H4 (cell line): ENCODE measurements at regions not wholly inside any gene's neighbourhood (a gene's known extent, or its start where the extent isn't known, plus 50 kb on each side); places are given as distances from the start of the nearest gene placed in this dataset.
"Not testable (repeated sequence)": the region's sequence is repeated elsewhere in the genome, so short reads cannot be mapped to it uniquely, and the experiment has no call there.

ENCODE experiments used
- DNase-seq: peaks from one replicate; pipeline ENCODE4 v3.0.0-alpha.2; 2015; ENCODE audit warnings: low spot score

DNA sequence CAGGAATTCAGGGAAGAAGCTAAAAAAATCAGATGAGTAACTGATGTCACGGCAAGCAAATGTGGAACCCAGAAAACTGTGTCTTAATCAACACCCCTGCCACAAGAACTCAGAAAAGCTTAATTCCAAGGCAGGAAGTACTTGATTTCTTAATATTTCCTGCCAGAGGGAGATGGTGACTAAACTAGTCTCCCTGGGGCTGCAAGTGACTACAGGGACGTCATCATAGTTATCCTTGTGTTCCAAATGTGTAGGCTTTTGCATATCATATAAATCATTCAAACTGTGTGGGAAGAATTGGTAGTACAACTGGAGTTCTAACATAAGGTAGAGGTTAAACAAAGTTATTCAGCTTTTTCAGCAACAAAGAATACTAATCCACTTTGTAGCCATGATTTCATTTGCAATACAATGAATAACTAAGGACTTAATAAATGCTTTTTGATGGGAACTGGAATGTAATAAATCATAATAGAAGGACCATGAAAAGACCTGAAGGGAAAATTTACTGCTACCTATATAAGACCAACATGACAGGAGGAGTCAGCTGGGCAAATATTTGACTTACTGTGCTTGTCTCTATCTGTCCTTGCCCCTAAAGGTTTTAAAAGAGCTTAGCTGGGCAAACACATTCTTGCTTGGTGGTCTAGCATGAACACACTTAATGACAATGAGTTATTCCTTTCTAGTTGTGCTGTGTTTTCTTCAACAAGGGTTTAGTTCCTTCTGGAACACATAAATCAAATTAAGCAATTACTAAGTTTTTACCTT lies 76.0 kb upstream of the NECTIN3 start:
- no peak for DNase-seq

DNA sequence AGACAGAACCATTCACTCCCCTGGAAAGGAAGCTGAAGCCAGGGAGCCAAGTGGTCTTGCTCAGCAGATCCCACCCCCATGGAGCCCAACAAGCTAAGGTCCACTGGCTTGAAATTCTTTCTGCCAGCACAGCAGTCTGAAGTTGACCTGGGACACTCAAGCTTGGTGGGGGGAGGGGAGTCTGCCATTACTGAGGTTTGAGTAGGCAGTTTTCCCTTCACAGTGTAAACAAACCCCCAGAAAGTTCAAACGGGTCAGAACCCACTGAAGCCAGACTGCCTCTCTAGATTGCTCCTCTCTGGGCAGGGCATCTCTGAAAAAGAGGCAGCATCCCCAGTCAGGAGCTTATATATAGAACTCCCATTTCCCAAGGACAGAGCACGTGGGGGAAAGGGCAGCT lies 72.8 kb upstream of the NECTIN3 start:
- DNase-seq, result not testable (repeated sequence)

GRCh38 chr3:111006485-111006884 lies 65.1 kb upstream of the NECTIN3 start:
- not testable (repeated sequence) for DNase-seq

GRCh38 chr3:111012388-111013248 lies 59.0 kb upstream of the NECTIN3 start:
- DNase-seq, result no peak
